DOHH2 (cell line): ENCODE measurements at regions not wholly inside any gene's neighbourhood (a gene's known extent, or its start where the extent isn't known, plus 50 kb on each side); places are given as distances from the start of the nearest gene placed in this dataset.

Experiments used
- CTCF ChIP-seq: fragments of 200-600 bp; sonication (generic); IDR thresholded peaks from one replicate; pipeline ENCODE4 v1.5.1; 2014; ENCODE audit warnings: antibody characterized with exemption, mild to moderate bottlenecking, low read depth, low read length; ENCODE audit not compliant: poor library complexity, severe bottlenecking
- EZH2phosphoT487 ChIP-seq: fragments of 200-600 bp; sonication (generic); IDR thresholded peaks from 2 replicates; pipeline ENCODE4 v1.6.1; 2017; ENCODE audit warnings: borderline replicate concordance, mild to moderate bottlenecking, antibody characterized with exemption, low read length, moderate library complexity, mixed read lengths

- TF ChIP-seq CTCF = no peak
- TF ChIP-seq EZH2phosphoT487 = no peak
These were observed 286.9 kb upstream of the ATP10B start for GRCh38 chr5:161138751-161139455.
